Left lung (tissue), 4 donors: ENCODE measurements at regions not wholly inside any gene's neighbourhood (a gene's known extent, or its start where the extent isn't known, plus 50 kb on each side); places are given as distances from the start of the nearest gene placed in this dataset.

Experiments
- ATAC-seq: fragments of 200-7000 bp; cut with Tn5 transposase; one replicate; pipeline ENCODE4 v1.9.1; 2020; ENCODE audit warnings: moderate library complexity
- DNase-seq, 4 donors: peaks; one replicate each; pipeline ENCODE4 v3.0.0-alpha.2; 2013 to 2020
- H3K27ac ChIP-seq, 2 donors: fragments of 200-600 bp; sonication (generic) in 1 of 2; one replicate each; pipeline versions ENCODE4 v1.5.0 to v1.8.0; 2020 to 2021
- H3K27me3 ChIP-seq, 2 donors: fragments of 200-600 bp; sonication (generic) in 1 of 2; one replicate each; pipeline versions ENCODE4 v1.5.0 to v1.8.0; 2020 to 2021
- H3K36me3 ChIP-seq, 2 donors: fragments of 200-600 bp; sonication (generic) in 1 of 2; one replicate each; pipeline versions ENCODE4 v1.5.0 to v1.8.0; 2020 to 2021
- H3K4me1 ChIP-seq, 2 donors: fragments of 200-600 bp; one replicate each; pipeline ENCODE4 v1.8.0; 2021
- H3K4me3 ChIP-seq, 2 donors: fragments of 200-600 bp; sonication (generic) in 1 of 2; one replicate each; pipeline versions ENCODE4 v1.5.0 to v1.8.0; 2020 to 2021; ENCODE audit warnings: mild to moderate bottlenecking in 1 of 2
- H3K9me3 ChIP-seq, 2 donors: fragments of 200-600 bp; sonication (generic) in 1 of 2; one replicate each; pipeline versions ENCODE4 v1.5.0 to v1.8.0; 2020 to 2021
- intact Hi-C, 2 donors: fragments of 100-400 bp; cut with DNase I; formaldehyde crosslinking; loops; one replicate each; pipeline versions ENCODE4 v1.11.2 to v1.14.2; 2022
- TF ChIP-seq, protein P1 (sequence below), 2 donors: fragments of 200-600 bp; sonication (generic) in 1 of 2; IDR thresholded peaks; one replicate each; pipeline versions ENCODE4 v1.5.0 to v1.8.0; 2021; ENCODE audit warnings: antibody characterized with exemption in 2 of 2
- donor health status: DM: no; HTN: yes; CAD: no.
- donor health status: DM: no; HTN: no; CAD: no.

DNA sequence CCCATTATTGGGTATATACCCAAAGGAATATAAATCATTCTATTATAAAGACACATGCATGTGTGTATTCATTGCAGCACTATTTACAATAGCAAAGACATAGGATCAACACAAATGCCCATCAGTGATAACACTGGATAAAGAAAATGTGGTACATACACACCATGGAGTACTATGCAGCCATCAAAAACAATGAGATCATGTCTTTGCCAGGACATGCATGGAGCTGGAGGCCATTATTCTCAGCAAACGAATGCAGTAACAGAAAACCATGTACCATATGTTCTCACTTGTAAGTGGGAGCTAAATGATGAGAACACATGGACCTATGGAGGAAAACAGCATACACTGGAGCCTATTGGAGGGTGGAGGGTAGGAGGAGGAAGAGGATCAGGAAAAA, 402.4 kb downstream of the CSNK1G3 start:
- DNase-seq (no peak), ATAC-seq (no peak)
- Histone ChIP-seq H3K9me3 (peaks cover 0 to 13% of the 10 kb centered on the region in 2 donors), H3K27me3 (no peaks in the 10 kb centered on the region), H3K4me1 (no peaks in the 10 kb centered on the region), H3K36me3 (no peaks in the 10 kb centered on the region), H3K27ac (no peak overlapping the region), H3K4me3 (no peak overlapping the region)
- TF ChIP-seq, protein P1, sequence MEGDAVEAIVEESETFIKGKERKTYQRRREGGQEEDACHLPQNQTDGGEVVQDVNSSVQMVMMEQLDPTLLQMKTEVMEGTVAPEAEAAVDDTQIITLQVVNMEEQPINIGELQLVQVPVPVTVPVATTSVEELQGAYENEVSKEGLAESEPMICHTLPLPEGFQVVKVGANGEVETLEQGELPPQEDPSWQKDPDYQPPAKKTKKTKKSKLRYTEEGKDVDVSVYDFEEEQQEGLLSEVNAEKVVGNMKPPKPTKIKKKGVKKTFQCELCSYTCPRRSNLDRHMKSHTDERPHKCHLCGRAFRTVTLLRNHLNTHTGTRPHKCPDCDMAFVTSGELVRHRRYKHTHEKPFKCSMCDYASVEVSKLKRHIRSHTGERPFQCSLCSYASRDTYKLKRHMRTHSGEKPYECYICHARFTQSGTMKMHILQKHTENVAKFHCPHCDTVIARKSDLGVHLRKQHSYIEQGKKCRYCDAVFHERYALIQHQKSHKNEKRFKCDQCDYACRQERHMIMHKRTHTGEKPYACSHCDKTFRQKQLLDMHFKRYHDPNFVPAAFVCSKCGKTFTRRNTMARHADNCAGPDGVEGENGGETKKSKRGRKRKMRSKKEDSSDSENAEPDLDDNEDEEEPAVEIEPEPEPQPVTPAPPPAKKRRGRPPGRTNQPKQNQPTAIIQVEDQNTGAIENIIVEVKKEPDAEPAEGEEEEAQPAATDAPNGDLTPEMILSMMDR (IDR thresholded peaks at IDR 0.05) = no peak
- intact Hi-C loops = no loop called here

DNA sequence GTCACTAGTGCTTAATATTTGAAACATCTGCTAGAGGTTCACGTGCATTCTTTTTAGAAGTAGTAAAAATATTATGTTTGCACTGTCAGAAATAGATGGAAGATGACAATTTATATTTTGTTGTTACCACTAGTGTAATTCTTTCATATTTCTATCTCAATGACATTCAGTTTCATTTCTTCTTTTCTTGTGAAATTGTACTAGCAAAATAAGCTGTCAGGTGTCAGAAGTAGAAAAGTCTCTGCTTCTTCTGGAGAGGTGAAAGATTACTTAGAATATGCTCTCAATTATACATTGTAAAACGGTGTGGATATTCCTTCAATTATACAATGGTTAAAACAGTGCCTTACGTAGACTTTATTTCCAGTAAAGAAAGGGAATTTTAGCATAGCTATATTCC, 395.4 kb downstream of the CSNK1G3 start:
- TF ChIP-seq, protein P1 (IDR thresholded peaks at IDR 0.05) = no peak
- Histone ChIP-seq H3K27ac (no peak overlapping the region), H3K27me3 (no peaks in the 10 kb centered on the region), H3K36me3 (no peaks in the 10 kb centered on the region), H3K4me1 (no peaks in the 10 kb centered on the region), H3K9me3 (no peaks in the 10 kb centered on the region), H3K4me3 (no peak overlapping the region)
- intact Hi-C loops = no loop called here
- ATAC-seq (no peak), DNase-seq (no peak)

DNA sequence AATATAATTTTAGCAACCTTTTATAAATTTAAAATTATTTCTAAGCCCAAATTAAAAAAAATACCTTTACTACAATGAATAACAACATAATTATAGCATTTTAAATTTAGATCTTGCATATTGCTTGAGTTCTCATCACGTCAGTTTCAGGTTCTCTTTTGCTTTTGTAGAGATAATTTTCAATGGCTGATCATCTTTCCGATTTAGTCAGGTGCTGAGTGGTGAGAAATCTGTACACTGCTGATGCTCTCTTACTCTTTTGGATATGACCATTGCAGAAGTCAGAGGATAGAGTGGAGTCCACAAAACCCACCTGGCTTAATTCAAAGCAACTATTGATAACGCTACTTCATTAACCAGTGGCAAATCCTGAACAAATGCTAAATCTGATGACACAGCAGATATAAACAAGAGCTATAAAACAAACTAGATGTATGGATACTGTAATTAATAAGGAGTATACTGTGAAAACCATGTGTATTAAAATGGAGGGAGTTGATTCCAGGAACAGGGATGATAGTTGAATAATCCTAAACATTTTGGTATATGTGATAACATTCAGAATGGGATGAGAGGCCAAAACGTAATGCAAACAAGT, 394.8 kb downstream of the CSNK1G3 start:
- H3K27me3 ChIP-seq = no peaks in the 10 kb centered on the region
- ATAC-seq (no peak), DNase-seq (no peak)
- H3K27ac ChIP-seq = no peak overlapping the region
- intact Hi-C loops = no loop called here
- H3K4me3 ChIP-seq = no peak overlapping the region
- no peaks in the 10 kb centered on the region for H3K9me3 ChIP-seq
- H3K36me3 ChIP-seq = no peaks in the 10 kb centered on the region
- TF ChIP-seq, protein P1 (IDR thresholded peaks at IDR 0.05) = no peak
- no peaks in the 10 kb centered on the region for H3K4me1 ChIP-seq

DNA sequence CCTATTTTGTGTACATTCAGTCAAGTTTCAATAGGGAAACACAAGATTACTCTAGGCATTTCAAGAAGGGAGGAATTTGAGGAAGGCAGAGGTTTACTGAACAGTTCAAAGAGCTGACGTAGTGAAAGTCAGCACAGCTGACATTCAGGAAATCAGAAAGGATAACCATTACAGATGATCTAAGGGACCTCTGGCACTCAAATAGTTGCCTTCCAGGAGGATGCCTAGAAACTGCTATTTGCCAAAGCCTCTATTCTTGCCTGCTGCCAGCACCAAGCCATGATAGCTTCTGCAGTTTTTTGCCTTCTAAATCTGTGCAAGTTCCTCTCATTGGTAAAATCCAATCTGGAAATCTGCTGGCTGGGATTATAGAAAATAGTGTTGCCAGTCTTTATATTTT, 373.1 kb downstream of the CSNK1G3 start:
- DNase-seq = no peak
- Histone ChIP-seq H3K4me3 (no peak overlapping the region), H3K4me1 (peaks cover 0 to 19% of the 10 kb centered on the region in 2 donors), H3K27me3 (no peaks in the 10 kb centered on the region), H3K9me3 (peaks cover 0 to 2% of the 10 kb centered on the region in 2 donors), H3K27ac (no peak overlapping the region), H3K36me3 (no peaks in the 10 kb centered on the region)
- ATAC-seq = no peak
- intact Hi-C loops = no loop called here
- TF ChIP-seq, protein P1 (IDR thresholded peaks at IDR 0.05) = no peak

DNA sequence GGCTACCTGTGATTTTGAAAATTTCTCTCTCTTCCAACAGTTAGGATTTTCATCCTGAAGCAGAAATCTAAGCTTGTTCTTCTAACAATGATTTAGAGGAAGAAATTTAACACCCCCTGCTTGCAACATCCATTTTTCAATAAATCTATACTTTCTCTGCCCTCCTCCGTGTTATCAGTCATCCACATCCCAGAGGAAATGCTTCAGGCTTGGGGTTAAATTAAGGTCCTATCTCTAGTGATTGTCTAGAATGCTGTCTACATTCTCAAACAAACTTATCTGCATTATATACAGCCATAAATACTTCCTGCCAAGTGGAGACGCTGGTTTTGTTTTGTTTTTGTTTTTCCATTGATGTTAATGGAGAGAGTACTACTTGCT, 371.0 kb downstream of the CSNK1G3 start:
- Histone ChIP-seq H3K27me3 (no peaks in the 10 kb centered on the region), H3K36me3 (no peaks in the 10 kb centered on the region), H3K27ac (no peak overlapping the region), H3K9me3 (peaks cover 0 to 2% of the 10 kb centered on the region in 2 donors), H3K4me1 (peaks cover 0 to 19% of the 10 kb centered on the region in 2 donors), H3K4me3 (no peak overlapping the region)
- DNase-seq = no peak
- intact Hi-C loops = no loop called here
- TF ChIP-seq, protein P1 (IDR thresholded peaks at IDR 0.05) = no peak
- no peak for ATAC-seq
